Activated CD8-positive, alpha-beta T cell treated with anti-CD3 and anti-CD28 coated beads for 36 hours (primary cell): ENCODE measurements at regions not wholly inside any gene's neighbourhood (a gene's known extent, or its start where the extent isn't known, plus 50 kb on each side); places are given as distances from the start of the nearest gene placed in this dataset.
"Not testable (repeated sequence)": the region's sequence is repeated elsewhere in the genome, so short reads cannot be mapped to it uniquely, and the experiment has no call there.

Experiments
- ATAC-seq: fragments of 200-7000 bp; cut with Tn5 transposase; one replicate; pipeline ENCODE4 v1.10.0; 2021; ENCODE audit warnings: mild to moderate bottlenecking, moderate library complexity
- CTCF ChIA-PET: fragments of 350-600 bp; sonication (Branson Sonifier 250); formaldehyde crosslinking; loops from one replicate; lab custom pipeline; 2021; ENCODE audit warnings: antibody characterized with exemption; lab: Charles Lee
- POLR2A ChIA-PET: fragments of 350-600 bp; sonication (Branson Sonifier 250); formaldehyde crosslinking; loops from one replicate; lab custom pipeline; 2021; ENCODE audit warnings: antibody characterized with exemption; lab: Charles Lee
- DNase-seq: peaks from one replicate; pipeline ENCODE4 v3.0.0-alpha.2; 2020
- H3K27ac Mint-ChIP-seq: one replicate; pipeline ENCODE4 v1.8.0; 2021; ENCODE audit warnings: mild to moderate bottlenecking, mixed read lengths
- H3K27me3 Mint-ChIP-seq: one replicate; pipeline ENCODE4 v1.8.0; 2021; ENCODE audit warnings: mixed read lengths
- H3K36me3 Mint-ChIP-seq: one replicate; pipeline ENCODE4 v1.8.0; 2021; ENCODE audit warnings: low read depth, mixed read lengths
- H3K4me1 Mint-ChIP-seq: one replicate; pipeline ENCODE4 v1.8.0; 2021; ENCODE audit warnings: low read depth, mixed read lengths
- H3K4me3 Mint-ChIP-seq: one replicate; pipeline ENCODE4 v1.8.0; 2021; ENCODE audit warnings: mild to moderate bottlenecking, moderate library complexity, mixed read lengths
- H3K9me3 Mint-ChIP-seq: one replicate; pipeline ENCODE4 v1.8.0; 2021; ENCODE audit warnings: mixed read lengths
- intact Hi-C: fragments of 100-400 bp; cut with micrococcal nuclease; formaldehyde crosslinking; loops from one replicate; pipeline ENCODE4 v1.10.0; 2022
- TF ChIP-seq, protein P1 (sequence below): fragments of 200-600 bp; IDR thresholded peaks from one replicate; pipeline ENCODE4 v1.8.0; 2022; ENCODE audit warnings: antibody characterized with exemption, mild to moderate bottlenecking

DNA sequence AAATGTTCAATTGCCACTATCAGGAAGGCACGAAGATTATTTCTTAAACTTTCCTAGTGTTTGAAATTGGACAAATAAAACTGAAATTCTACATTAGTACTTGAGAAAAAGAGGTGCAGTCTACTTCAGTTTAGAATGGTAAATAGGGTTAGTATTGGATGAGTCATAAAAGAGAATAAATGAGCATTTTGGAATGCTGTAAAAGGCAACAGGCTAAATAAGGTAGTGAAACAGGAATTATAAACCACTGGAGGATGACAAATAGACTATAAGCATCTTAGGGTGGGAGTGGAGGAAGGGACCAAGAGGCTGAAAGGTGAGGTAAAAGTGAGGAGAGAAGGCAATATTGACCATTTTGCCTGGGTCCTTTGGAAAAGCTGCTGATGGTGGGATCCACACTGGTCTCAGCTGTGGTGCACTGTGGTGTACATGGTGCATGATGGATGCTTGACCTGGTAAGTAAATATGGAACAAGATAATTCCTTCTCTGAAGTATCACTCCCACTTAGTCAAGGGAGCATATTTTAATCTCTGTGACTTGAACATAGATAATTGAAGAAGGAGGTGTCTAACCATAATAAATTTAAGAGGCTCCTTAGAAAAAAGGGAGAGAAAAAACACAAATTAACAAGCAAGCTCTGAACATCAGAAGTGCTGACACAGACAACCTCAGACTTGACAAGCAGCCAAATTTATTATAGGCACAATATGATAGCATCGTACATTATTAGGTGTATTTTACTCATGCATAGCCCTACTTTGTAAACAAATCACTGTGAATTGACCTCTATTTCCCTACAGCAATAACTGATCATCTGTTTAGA, 76.4 kb upstream of the SCIN start:
- ATAC-seq: no peak
- POLR2A ChIA-PET: no interaction called here

DNA sequence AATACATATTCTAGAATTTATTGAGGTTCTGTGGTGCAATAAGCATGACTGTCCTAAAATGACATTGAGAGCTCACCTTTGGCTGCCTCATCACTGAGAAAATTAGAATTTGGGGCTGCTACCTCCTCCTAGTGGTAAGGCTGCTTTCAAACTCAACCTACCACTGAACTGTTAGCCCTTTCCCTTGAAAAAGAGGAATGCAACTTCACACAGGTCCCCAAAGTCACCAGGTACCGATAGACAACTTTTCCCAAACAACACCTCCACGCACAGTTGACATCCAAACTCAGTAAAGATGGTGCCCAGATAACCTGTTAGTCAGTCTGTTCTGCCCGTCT, 75.9 kb upstream of the SCIN start:
- Mint-ChIP-seq H3K9me3 (no peaks in the 10 kb centered on the region), H3K36me3 (no peaks in the 10 kb centered on the region), H3K4me1 (no peaks in the 10 kb centered on the region), H3K27me3 (peaks cover 5% of the 10 kb centered on the region), H3K4me3 (no peak overlapping the region), H3K27ac (no peak overlapping the region)
- CTCF ChIA-PET: interaction anchor here (0.8 to 3.6 kb wide), 9 partner anchors 12 to 242 kb away, joined by 3 to 35 read pairs (median 3); no protein-coding TSS in a partner anchor
- TF ChIP-seq, protein P1, sequence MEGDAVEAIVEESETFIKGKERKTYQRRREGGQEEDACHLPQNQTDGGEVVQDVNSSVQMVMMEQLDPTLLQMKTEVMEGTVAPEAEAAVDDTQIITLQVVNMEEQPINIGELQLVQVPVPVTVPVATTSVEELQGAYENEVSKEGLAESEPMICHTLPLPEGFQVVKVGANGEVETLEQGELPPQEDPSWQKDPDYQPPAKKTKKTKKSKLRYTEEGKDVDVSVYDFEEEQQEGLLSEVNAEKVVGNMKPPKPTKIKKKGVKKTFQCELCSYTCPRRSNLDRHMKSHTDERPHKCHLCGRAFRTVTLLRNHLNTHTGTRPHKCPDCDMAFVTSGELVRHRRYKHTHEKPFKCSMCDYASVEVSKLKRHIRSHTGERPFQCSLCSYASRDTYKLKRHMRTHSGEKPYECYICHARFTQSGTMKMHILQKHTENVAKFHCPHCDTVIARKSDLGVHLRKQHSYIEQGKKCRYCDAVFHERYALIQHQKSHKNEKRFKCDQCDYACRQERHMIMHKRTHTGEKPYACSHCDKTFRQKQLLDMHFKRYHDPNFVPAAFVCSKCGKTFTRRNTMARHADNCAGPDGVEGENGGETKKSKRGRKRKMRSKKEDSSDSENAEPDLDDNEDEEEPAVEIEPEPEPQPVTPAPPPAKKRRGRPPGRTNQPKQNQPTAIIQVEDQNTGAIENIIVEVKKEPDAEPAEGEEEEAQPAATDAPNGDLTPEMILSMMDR: no peak
- intact Hi-C loops: loop anchor here (10.0 kb wide), 2 partner anchors 60 to 110 kb away; no protein-coding TSS in a partner anchor
- POLR2A ChIA-PET: no interaction called here
- no peak for DNase-seq
- ATAC-seq: no peak

More for the DNA sequence above, 76.4 kb upstream of the SCIN start:
- H3K27ac Mint-ChIP-seq: no peak overlapping the region
- H3K36me3 Mint-ChIP-seq: no peaks in the 10 kb centered on the region
- DNase-seq: no peak
- intact Hi-C loops: loop anchor here (10.0 kb wide), 2 partner anchors 59 to 109 kb away; no protein-coding TSS in a partner anchor
- H3K9me3 Mint-ChIP-seq: no peaks in the 10 kb centered on the region
- no peaks in the 10 kb centered on the region for H3K4me1 Mint-ChIP-seq
- H3K27me3 Mint-ChIP-seq: peaks cover 5% of the 10 kb centered on the region
- TF ChIP-seq, protein P1: peak; percentile 11
- no peak overlapping the region for H3K4me3 Mint-ChIP-seq
- CTCF ChIA-PET: interaction anchor here (0.6 to 3.6 kb wide), 5 partner anchors 11 to 105 kb away, joined by 3 to 35 read pairs (median 3); no protein-coding TSS in a partner anchor

DNA sequence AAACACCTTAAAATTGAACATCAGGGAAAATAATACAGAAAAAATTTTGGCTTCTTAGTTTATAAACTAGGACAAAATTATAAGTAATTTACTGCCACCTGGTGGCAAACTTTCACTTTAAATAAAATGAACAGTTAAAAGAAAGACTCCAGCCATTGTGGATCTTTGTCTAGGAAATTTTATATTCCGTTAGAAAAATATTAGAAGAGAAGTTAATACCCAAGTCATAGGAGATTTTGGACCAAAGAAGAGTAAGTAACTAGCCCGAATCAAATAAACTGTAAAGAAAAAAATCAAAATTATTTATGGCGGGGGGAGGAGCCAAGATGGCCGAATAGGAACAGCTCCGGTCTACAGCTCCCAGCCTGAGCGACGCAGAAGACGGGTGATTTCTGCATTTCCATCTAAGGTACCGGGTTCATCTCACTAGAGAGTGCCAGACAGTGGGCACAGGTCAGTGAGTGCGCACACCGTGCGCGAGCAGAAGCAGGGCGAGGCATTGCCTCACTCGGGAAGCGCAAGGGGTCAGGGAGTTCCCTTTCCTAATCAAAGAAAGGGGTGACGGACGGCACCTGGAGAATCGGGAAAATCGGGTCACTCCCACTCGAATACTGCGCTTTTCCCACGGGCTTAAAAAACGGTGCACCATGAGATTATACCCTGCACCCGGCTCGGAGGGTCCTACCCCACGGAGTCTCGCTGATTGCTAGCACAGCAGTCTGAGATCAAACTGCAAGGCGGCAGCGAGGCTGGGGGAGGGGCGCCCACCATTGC, 73.4 kb upstream of the SCIN start:
- H3K4me1 Mint-ChIP-seq, ATAC-seq, H3K9me3 Mint-ChIP-seq, H3K4me3 Mint-ChIP-seq, H3K27me3 Mint-ChIP-seq, H3K27ac Mint-ChIP-seq, POLR2A ChIA-PET, H3K36me3 Mint-ChIP-seq, DNase-seq: not testable (repeated sequence)
- TF ChIP-seq, protein P1: peak; percentile 49
- CTCF ChIA-PET: interaction anchor here (0.7 to 1.1 kb wide), 2 partner anchors 41 to 108 kb away, joined by 3 read pairs; no protein-coding TSS in a partner anchor
- intact Hi-C loops: loop anchor here (10.0 kb wide), 2 partner anchors 62 to 112 kb away; no protein-coding TSS in a partner anchor

DNA sequence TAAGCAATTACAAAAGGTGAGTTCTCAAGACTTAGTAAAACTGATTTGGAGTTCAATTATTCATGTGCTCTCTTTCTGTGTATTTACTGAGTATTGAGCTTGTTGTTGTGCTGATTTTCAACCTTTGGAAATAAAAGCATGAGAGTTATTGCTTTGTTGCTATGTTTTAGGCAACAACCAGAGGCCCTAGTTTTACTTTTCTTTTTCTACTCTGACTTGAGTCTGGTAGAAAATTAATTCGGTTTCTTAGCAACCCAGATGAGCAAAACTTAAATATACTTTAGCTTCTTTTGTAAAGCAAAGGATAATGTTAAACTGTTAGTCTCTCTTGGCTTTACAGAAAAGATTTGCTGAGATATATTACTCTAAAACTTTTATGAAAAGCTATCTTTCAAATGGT, 66.4 kb upstream of the SCIN start:
- POLR2A ChIA-PET: no interaction called here
- TF ChIP-seq, protein P1: no peak
- Mint-ChIP-seq H3K4me3 (no peak overlapping the region), H3K4me1 (no peaks in the 10 kb centered on the region), H3K27ac (no peak overlapping the region), H3K36me3 (no peaks in the 10 kb centered on the region), H3K27me3 (no peaks in the 10 kb centered on the region), H3K9me3 (no peaks in the 10 kb centered on the region)
- DNase-seq: no peak
- intact Hi-C loops: no loop called here
- CTCF ChIA-PET: interaction anchor here (1.0 to 1.1 kb wide), 2 partner anchors 46 to 70 kb away, joined by 3 to 6 read pairs; no protein-coding TSS in a partner anchor
- no peak for ATAC-seq
